ENCODE measurements at regions not wholly inside any gene's neighbourhood (a gene's known extent, or its start where the extent isn't known, plus 50 kb on each side); places are given as distances from the start of the nearest gene placed in this dataset.

- DNase-seq (ENCODE audit: low spot score), result no peak
These were observed 80.0 kb downstream of the CENPW start for GRCh38 chr6:126419901-126420300.

GRCh38 chr6:126422912-126423311, 83.0 kb downstream of the CENPW start:
- no peak for DNase-seq (ENCODE audit: low spot score)

GRCh38 chr6:126427713-126428112, 87.8 kb downstream of the CENPW start:
- DNase-seq (ENCODE audit: low spot score), result no peak

GRCh38 chr6:126429866-126430265, 90.0 kb downstream of the CENPW start:
- DNase-seq (ENCODE audit: low spot score), result no peak

GRCh38 chr6:126432564-126432963, 92.6 kb downstream of the CENPW start:
- no peak for DNase-seq (ENCODE audit: low spot score)

- DNase-seq (ENCODE audit: low spot score), result no peak
These were observed 94.0 kb downstream of the CENPW start for GRCh38 chr6:126433927-126434326.

GRCh38 chr6:126437205-126437604, 97.3 kb downstream of the CENPW start:
- no peak for DNase-seq (ENCODE audit: low spot score)

GRCh38 chr6:126439040-126439439, 99.1 kb downstream of the CENPW start:
- no peak for DNase-seq (ENCODE audit: low spot score)

- no peak for DNase-seq (ENCODE audit: low spot score)
These were observed 101.0 kb downstream of the CENPW start for GRCh38 chr6:126440923-126441322.

- no peak for DNase-seq (ENCODE audit: low spot score)
These were observed 104.9 kb downstream of the CENPW start for GRCh38 chr6:126444659-126445273.

- DNase-seq (ENCODE audit: low spot score), result no peak
These were observed 106.3 kb downstream of the CENPW start for GRCh38 chr6:126446248-126446647.

- DNase-seq (ENCODE audit: low spot score), result no peak
These were observed 107.5 kb downstream of the CENPW start for GRCh38 chr6:126447367-126447766.

- no peak for DNase-seq (ENCODE audit: low spot score)
These were observed 121.1 kb downstream of the CENPW start for GRCh38 chr6:126461045-126461444.

- no peak for DNase-seq (ENCODE audit: low spot score)
These were observed 124.3 kb downstream of the CENPW start for GRCh38 chr6:126464245-126464644.

- no peak for DNase-seq (ENCODE audit: low spot score)
These were observed 135.5 kb downstream of the CENPW start for GRCh38 chr6:126475449-126475848.

GRCh38 chr6:126477678-126478077, 137.8 kb downstream of the CENPW start:
- DNase-seq (ENCODE audit: low spot score), result no peak

GRCh38 chr6:126480268-126480667, 140.4 kb downstream of the CENPW start:
- no peak for DNase-seq (ENCODE audit: low spot score)

- DNase-seq (ENCODE audit: low spot score), result no peak
These were observed 141.4 kb downstream of the CENPW start for GRCh38 chr6:126481319-126481718.

GRCh38 chr6:126504792-126505191, 164.9 kb downstream of the CENPW start:
- DNase-seq (ENCODE audit: low spot score), result no peak

- no peak for DNase-seq (ENCODE audit: low spot score)
These were observed 173.3 kb downstream of the CENPW start for GRCh38 chr6:126513198-126513597.

- DNase-seq (ENCODE audit: low spot score), result no peak
These were observed 176.5 kb downstream of the CENPW start for GRCh38 chr6:126516411-126516810.

GRCh38 chr6:126524811-126525326, 185.0 kb downstream of the CENPW start:
- DNase-seq (ENCODE audit: low spot score), result no peak

- no peak for DNase-seq (ENCODE audit: low spot score)
These were observed 186.6 kb downstream of the CENPW start for GRCh38 chr6:126526547-126526946.

GRCh38 chr6:126526996-126527606, 187.2 kb downstream of the CENPW start:
- DNase-seq (ENCODE audit: low spot score), result no peak

Measured in hematopoietic multipotent progenitor cell treated with erythropoietin and hydrocortisone succinate and interleukin-3 and kit ligand, for 15 days (in vitro differentiated cells).